GM12892 (cell line): ENCODE measurements at regions not wholly inside any gene's neighbourhood (a gene's known extent, or its start where the extent isn't known, plus 50 kb on each side); places are given as distances from the start of the nearest gene placed in this dataset.

Experiments
- POLR2A ChIP-seq: IDR thresholded peaks from 2 replicates; pipeline ENCODE4 v1.6.1; 2011; ENCODE audit warnings: low read depth, low read length, control low read depth
- TAF1 ChIP-seq: IDR thresholded peaks from 2 replicates; pipeline ENCODE4 v1.6.1; 2011; ENCODE audit warnings: low read depth, mild to moderate bottlenecking, control low read depth, low read length, borderline replicate concordance

DNA sequence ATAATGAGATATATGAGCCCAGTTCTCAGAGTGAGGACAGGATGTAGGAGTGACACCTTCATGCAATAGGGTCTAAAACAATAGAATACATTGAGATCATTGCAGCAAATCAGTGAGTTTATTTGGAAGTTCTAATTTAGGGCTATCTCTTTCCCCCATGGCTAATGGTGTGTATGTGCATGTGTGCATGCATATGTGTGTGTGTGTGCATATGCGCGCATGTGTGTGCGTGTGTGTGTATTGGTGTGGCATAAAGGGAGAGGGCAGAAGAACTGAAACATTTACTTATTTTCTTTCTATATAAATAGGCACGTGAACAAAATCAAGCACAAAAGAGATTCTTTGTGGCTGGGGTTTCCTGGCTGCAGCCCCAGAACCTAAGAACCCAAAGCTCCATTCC, 115.7 kb upstream of the VEPH1 start:
- TF ChIP-seq TAF1, result no peak
- TF ChIP-seq POLR2A, result no peak
